Endothelial cell (in vitro differentiated cells): ENCODE measurements at regions not wholly inside any gene's neighbourhood (a gene's known extent, or its start where the extent isn't known, plus 50 kb on each side); places are given as distances from the start of the nearest gene placed in this dataset.

Experiments used
- DNase-seq: peaks from one replicate; pipeline ENCODE4 v3.0.0; 2021; ENCODE audit warnings: low spot score
- H3K27ac Mint-ChIP-seq: one replicate; pipeline ENCODE4 v1.8.0; 2021; ENCODE audit warnings: mixed read lengths, inconsistent platforms; ENCODE audit not compliant: unreplicated experiment
- H3K27me3 Mint-ChIP-seq: one replicate; pipeline ENCODE4 v1.8.0; 2021; ENCODE audit warnings: mild to moderate bottlenecking, moderate library complexity, mixed read lengths, inconsistent platforms; ENCODE audit not compliant: unreplicated experiment
- H3K36me3 Mint-ChIP-seq: one replicate; pipeline ENCODE4 v1.8.0; 2021; ENCODE audit warnings: mild to moderate bottlenecking, low read depth, mixed read lengths, inconsistent platforms; ENCODE audit not compliant: unreplicated experiment
- H3K4me1 Mint-ChIP-seq: one replicate; pipeline ENCODE4 v1.8.0; 2021; ENCODE audit warnings: mild to moderate bottlenecking, mixed read lengths, inconsistent platforms; ENCODE audit not compliant: unreplicated experiment
- H3K4me3 Mint-ChIP-seq: one replicate; pipeline ENCODE4 v1.8.0; 2021; ENCODE audit warnings: mild to moderate bottlenecking, mixed read lengths, inconsistent platforms; ENCODE audit not compliant: unreplicated experiment
- H3K9me3 Mint-ChIP-seq: one replicate; pipeline ENCODE4 v1.8.0; 2021; ENCODE audit warnings: mixed read lengths, inconsistent platforms; ENCODE audit not compliant: unreplicated experiment
- CTCF ChIP-seq: fragments of 200-600 bp; sonication (generic); IDR thresholded peaks from one replicate; pipeline ENCODE4 v1.5.0; 2021; ENCODE audit warnings: antibody characterized with exemption; ENCODE audit not compliant: unreplicated experiment

- TF ChIP-seq CTCF: no peak
- peaks cover 1% of the 10 kb centered on the region for H3K4me1 Mint-ChIP-seq
- no peak overlapping the region for H3K27ac Mint-ChIP-seq
- H3K36me3 Mint-ChIP-seq: no peaks in the 10 kb centered on the region
- DNase-seq: no peak
- H3K27me3 Mint-ChIP-seq: peaks cover 1% of the 10 kb centered on the region
- no peak overlapping the region for H3K4me3 Mint-ChIP-seq
- H3K9me3 Mint-ChIP-seq: no peaks in the 10 kb centered on the region
Measured at GRCh38 chr3:59460068-59460467, 410.2 kb upstream of the CFAP20DC start.

- TF ChIP-seq CTCF: no peak
- Mint-ChIP-seq H3K4me1 (no peaks in the 10 kb centered on the region), H3K27me3 (no peaks in the 10 kb centered on the region), H3K36me3 (no peaks in the 10 kb centered on the region), H3K27ac (no peak overlapping the region), H3K9me3 (no peaks in the 10 kb centered on the region), H3K4me3 (no peak overlapping the region)
- no peak for DNase-seq
Measured at GRCh38 chr3:59456852-59457485, 407.1 kb upstream of the CFAP20DC start.

GRCh38 chr3:59451800-59452746, 402.2 kb upstream of the CFAP20DC start:
- no peak for TF ChIP-seq CTCF
- peaks cover 2% of the 10 kb centered on the region for H3K27me3 Mint-ChIP-seq
- no peaks in the 10 kb centered on the region for H3K9me3 Mint-ChIP-seq
- H3K4me3 Mint-ChIP-seq: no peak overlapping the region
- no peaks in the 10 kb centered on the region for H3K4me1 Mint-ChIP-seq
- no peaks in the 10 kb centered on the region for H3K36me3 Mint-ChIP-seq
- H3K27ac Mint-ChIP-seq: no peak overlapping the region
- no peak for DNase-seq

- no peak overlapping the region for H3K4me3 Mint-ChIP-seq
- H3K4me1 Mint-ChIP-seq: no peaks in the 10 kb centered on the region
- no peak overlapping the region for H3K27ac Mint-ChIP-seq
- DNase-seq: no peak
- TF ChIP-seq CTCF: no peak
- H3K9me3 Mint-ChIP-seq: no peaks in the 10 kb centered on the region
- no peaks in the 10 kb centered on the region for H3K36me3 Mint-ChIP-seq
- peaks cover 2% of the 10 kb centered on the region for H3K27me3 Mint-ChIP-seq
Measured at GRCh38 chr3:59450946-59451763, 401.3 kb upstream of the CFAP20DC start.
